ENCODE measurements at regions not wholly inside any gene's neighbourhood (a gene's known extent, or its start where the extent isn't known, plus 50 kb on each side); places are given as distances from the start of the nearest gene placed in this dataset.

GRCh38 chr7:33745934-33746333 is 159.4 kb upstream of the BMPER start:
- no peak for DNase-seq (ENCODE audit: extremely low read depth, low read depth)

DNA sequence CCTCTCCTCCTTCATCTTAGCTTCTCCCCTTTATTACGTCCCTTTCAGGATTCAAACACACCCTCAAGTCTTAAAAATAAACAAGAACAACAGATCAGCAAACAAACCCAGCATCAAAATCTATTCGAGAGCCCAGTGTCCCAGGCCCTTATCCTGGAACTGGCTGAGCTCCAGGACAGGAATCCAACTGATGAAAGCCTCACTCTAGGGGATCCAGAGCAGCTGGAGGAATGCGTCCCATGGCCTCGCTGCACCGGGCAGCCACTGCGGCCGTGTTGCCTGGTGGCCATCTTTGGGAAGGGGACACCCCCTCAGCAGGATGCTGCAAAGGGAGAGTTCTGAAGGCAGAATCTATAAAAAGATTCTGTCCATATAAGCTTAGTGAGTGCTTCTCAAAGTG is 156.5 kb upstream of the BMPER start:
- TF ChIP-seq CTCF (IDR thresholded peaks at IDR 0.05; ENCODE audit: low read depth, low read length, missing control alignments) = no peak
- no peak for DNase-seq (ENCODE audit: extremely low read depth, low read depth)
- H3K4me3 ChIP-seq (replicated peaks; ENCODE audit: low read depth, low read length) = no peak overlapping the region

More at GRCh38 chr7:33745934-33746333, 159.4 kb upstream of the BMPER start:
- no peak overlapping the region for H3K4me3 ChIP-seq (replicated peaks; ENCODE audit: low read depth, low read length)
- no peak for TF ChIP-seq CTCF (IDR thresholded peaks at IDR 0.05; ENCODE audit: low read depth, low read length, missing control alignments)

GRCh38 chr7:33750177-33750576 is 155.2 kb upstream of the BMPER start:
- TF ChIP-seq CTCF (IDR thresholded peaks at IDR 0.05; ENCODE audit: low read depth, low read length, missing control alignments) = no peak
- no peak for DNase-seq (ENCODE audit: extremely low read depth, low read depth)
- H3K4me3 ChIP-seq (replicated peaks; ENCODE audit: low read depth, low read length) = no peak overlapping the region

DNA sequence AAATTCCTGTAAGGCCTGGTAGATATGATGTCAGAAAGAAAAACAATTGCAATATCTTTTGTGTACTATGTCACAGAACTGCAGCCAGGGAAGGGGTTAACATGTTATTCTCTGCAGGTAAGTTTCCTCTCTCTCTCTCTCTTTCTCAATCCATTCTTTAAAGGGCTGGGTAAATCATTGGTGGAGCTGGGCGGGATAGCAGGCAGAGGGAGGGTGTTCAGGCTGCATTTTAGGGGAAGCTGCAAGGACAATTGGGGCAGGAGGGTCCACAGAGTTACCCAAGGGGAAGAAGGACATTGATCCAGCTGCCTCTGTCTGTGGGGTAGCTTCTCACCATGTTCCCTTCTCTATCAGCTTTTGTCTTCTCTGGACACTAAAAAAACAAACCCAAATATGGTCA is 153.9 kb upstream of the BMPER start:
- no peak overlapping the region for H3K4me3 ChIP-seq (replicated peaks; ENCODE audit: low read depth, low read length)
- no peak for TF ChIP-seq CTCF (IDR thresholded peaks at IDR 0.05; ENCODE audit: low read depth, low read length, missing control alignments)
- DNase-seq (ENCODE audit: extremely low read depth, low read depth) = no peak

DNA sequence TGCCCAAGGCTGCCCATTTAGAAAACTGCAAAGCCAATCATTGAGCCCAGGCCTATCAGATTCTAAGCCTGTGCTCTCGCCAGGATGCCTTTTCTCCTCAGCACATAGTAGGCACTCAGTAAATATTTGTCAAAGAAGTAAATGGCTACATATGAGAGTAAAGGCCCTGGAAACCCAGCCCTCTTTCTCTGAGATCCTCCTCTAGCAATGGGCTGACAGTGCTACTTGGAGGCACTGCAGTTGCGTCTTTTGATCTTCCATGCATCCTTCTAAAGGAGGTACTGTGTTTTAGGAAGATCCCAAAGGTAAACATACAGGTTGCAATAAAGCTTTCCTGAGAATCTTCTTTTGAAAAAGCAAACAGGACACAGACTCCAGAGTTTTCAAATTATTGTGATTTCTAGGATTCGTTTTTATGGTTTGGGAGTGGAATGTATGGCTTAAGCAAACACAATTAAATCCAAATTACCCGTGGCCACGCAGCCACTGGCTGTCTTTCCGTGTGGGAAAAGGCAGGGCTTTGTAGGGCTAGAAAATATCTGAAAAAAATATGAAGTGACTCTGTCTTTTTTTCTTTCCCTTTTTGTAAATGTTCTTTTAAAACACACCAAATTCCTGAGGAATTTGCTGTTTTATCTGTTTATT is 151.3 kb upstream of the BMPER start:
- no peak for DNase-seq (ENCODE audit: extremely low read depth, low read depth)
- TF ChIP-seq CTCF (IDR thresholded peaks at IDR 0.05; ENCODE audit: low read depth, low read length, missing control alignments) = no peak
- H3K4me3 ChIP-seq (replicated peaks; ENCODE audit: low read depth, low read length) = no peak overlapping the region

- DNase-seq (ENCODE audit: extremely low read depth, low read depth) = no peak
- no peak for TF ChIP-seq CTCF (IDR thresholded peaks at IDR 0.05; ENCODE audit: low read depth, low read length, missing control alignments)
These were observed 150.1 kb upstream of the BMPER start for GRCh38 chr7:33754933-33755928.

More at GRCh38 chr7:33754933-33755928, 150.1 kb upstream of the BMPER start:
- H3K4me3 ChIP-seq (replicated peaks; ENCODE audit: low read depth, low read length) = no peak overlapping the region
